ENCODE measurements at regions not wholly inside any gene's neighbourhood (a gene's known extent, or its start where the extent isn't known, plus 50 kb on each side); places are given as distances from the start of the nearest gene placed in this dataset.

- TF ChIP-seq POLR2AphosphoS5 (IDR thresholded peaks at IDR 0.05) (no peak), POLR2A (IDR thresholded peaks at IDR 0.05; ENCODE audit: low read depth) (no peak), CTCF (IDR thresholded peaks at IDR 0.05) (no peak), EP300 (IDR thresholded peaks at IDR 0.05) (no peak)
These were observed 674.3 kb downstream of the STK39 start for GRCh38 chr2:167572883-167573619.

Data from esophagus muscularis mucosa (tissue), 4 donors.